MM.1S (cell line): ENCODE measurements at regions not wholly inside any gene's neighbourhood (a gene's known extent, or its start where the extent isn't known, plus 50 kb on each side); places are given as distances from the start of the nearest gene placed in this dataset.

Source experiments
- DNase-seq: peaks from one replicate; pipeline ENCODE4 v3.0.0-alpha.2; 2015
- H2AFZ ChIP-seq: fragments of 300-600 bp; sonication (generic); 2 replicates; pipeline ENCODE4 v1.6.0; 2016; ENCODE audit warnings: antibody characterized with exemption, low read length
- H3F3A ChIP-seq: fragments of 300-600 bp; sonication (generic); 2 replicates; pipeline ENCODE4 v1.6.1; 2016; ENCODE audit warnings: mild to moderate bottlenecking, antibody characterized with exemption, low read length, moderate library complexity, mixed read lengths; ENCODE audit not compliant: insufficient read depth
- H3K27ac ChIP-seq: fragments of 300-600 bp; sonication (generic); 2 replicates; pipeline ENCODE4 v1.5.1; 2016; ENCODE audit warnings: mild to moderate bottlenecking, low read length
- H3K27me3 ChIP-seq: fragments of 300-600 bp; sonication (generic); replicated peaks from 2 replicates; pipeline ENCODE4 v1.6.0; 2016; ENCODE audit warnings: low read length; ENCODE audit not compliant: insufficient read depth
- H3K36me3 ChIP-seq: fragments of 300-600 bp; sonication (generic); replicated peaks from 2 replicates; pipeline ENCODE4 v1.6.1; 2016; ENCODE audit warnings: mild to moderate bottlenecking, low read length, mixed read lengths; ENCODE audit not compliant: insufficient read depth
- H3K4me1 ChIP-seq: fragments of 300-600 bp; sonication (generic); 2 replicates; pipeline ENCODE4 v1.6.1; 2016; ENCODE audit warnings: low read length, mixed read lengths
- H3K4me2 ChIP-seq: fragments of 300-600 bp; sonication (generic); 2 replicates; pipeline ENCODE4 v1.6.0; 2016; ENCODE audit warnings: low read depth, low read length
- H3K4me3 ChIP-seq: fragments of 300-600 bp; sonication (generic); 2 replicates; pipeline ENCODE4 v1.5.1; 2016; ENCODE audit warnings: low read length, mixed read lengths
- H3K79me2 ChIP-seq: fragments of 300-600 bp; sonication (generic); 2 replicates; pipeline ENCODE4 v1.6.1; 2016; ENCODE audit warnings: mixed run types, low read length, mixed read lengths
- H3K9ac ChIP-seq: fragments of 300-600 bp; sonication (generic); 2 replicates; pipeline ENCODE4 v1.6.1; 2016; ENCODE audit warnings: low read length, mixed read lengths
- H3K9me2 ChIP-seq: fragments of 300-600 bp; sonication (generic); replicated peaks from 2 replicates; pipeline ENCODE4 v1.6.1; 2016; ENCODE audit warnings: mild to moderate bottlenecking, low read length, mixed read lengths; ENCODE audit not compliant: insufficient read depth
- H3K9me3 ChIP-seq: fragments of 300-600 bp; sonication (generic); replicated peaks from 2 replicates; pipeline ENCODE4 v1.6.1; 2016; ENCODE audit warnings: mild to moderate bottlenecking, low read length, mixed read lengths; ENCODE audit not compliant: insufficient read depth
- H4K20me1 ChIP-seq: fragments of 300-600 bp; sonication (generic); 2 replicates; pipeline ENCODE4 v1.6.1; 2016; ENCODE audit warnings: mild to moderate bottlenecking, low read length, moderate library complexity, mixed read lengths; ENCODE audit not compliant: insufficient read depth
- CTCF ChIP-seq: fragments of 300-600 bp; sonication (generic); IDR thresholded peaks from 2 replicates; pipeline ENCODE4 v1.5.1; 2016; ENCODE audit warnings: antibody characterized with exemption, low read length, mixed read lengths
- EZH2 ChIP-seq: fragments of 300-600 bp; sonication (generic); optimal IDR thresholded peaks from 2 replicates; pipeline ENCODE3; 2017; ENCODE audit warnings: low read depth, mild to moderate bottlenecking, antibody characterized with exemption, low read length, mixed read lengths
- EZH2phosphoT487 ChIP-seq: fragments of 300-600 bp; sonication (generic); IDR thresholded peaks from 2 replicates; pipeline ENCODE4 v1.6.1; 2018; ENCODE audit warnings: antibody characterized with exemption, low read length

- Histone ChIP-seq H3K4me3 (no peak overlapping the region), H3K4me2 (no peak overlapping the region), H3K79me2 (no peaks in the 10 kb centered on the region), H3K27me3 (no peaks in the 10 kb centered on the region), H3K9me3 (no peaks in the 10 kb centered on the region), H4K20me1 (no peaks in the 10 kb centered on the region), H3K9ac (no peak overlapping the region), H3K9me2 (no peaks in the 10 kb centered on the region), H3F3A (no peaks in the 10 kb centered on the region), H3K27ac (no peak overlapping the region), H2AFZ (no peak overlapping the region), H3K36me3 (no peaks in the 10 kb centered on the region), H3K4me1 (no peaks in the 10 kb centered on the region)
- no peak for DNase-seq
- TF ChIP-seq CTCF (no peak), EZH2phosphoT487 (no peak), EZH2 (no peak)
Observed at GRCh38 chr19:34856052-34856451, 70.7 kb upstream of the ZNF30 start.

GRCh38 chr19:34853369-34853768 lies 73.3 kb upstream of the ZNF30 start:
- Histone ChIP-seq H3K9ac (no peak overlapping the region), H3K4me3 (no peak overlapping the region), H3F3A (no peaks in the 10 kb centered on the region), H3K4me1 (no peaks in the 10 kb centered on the region), H3K79me2 (no peaks in the 10 kb centered on the region), H3K9me3 (no peaks in the 10 kb centered on the region), H3K27ac (no peak overlapping the region), H3K36me3 (no peaks in the 10 kb centered on the region), H4K20me1 (no peaks in the 10 kb centered on the region), H3K4me2 (no peak overlapping the region), H3K9me2 (no peaks in the 10 kb centered on the region), H3K27me3 (no peaks in the 10 kb centered on the region), H2AFZ (no peak overlapping the region)
- no peak for DNase-seq
- TF ChIP-seq EZH2 (no peak), EZH2phosphoT487 (no peak), CTCF (no peak)

GRCh38 chr19:34852669-34853068 lies 74.0 kb upstream of the ZNF30 start:
- no peak overlapping the region for H3K9ac ChIP-seq
- H3K4me2 ChIP-seq: no peak overlapping the region

More at GRCh38 chr19:34852669-34853068, 74.0 kb upstream of the ZNF30 start:
- H3K79me2 ChIP-seq: no peaks in the 10 kb centered on the region
- H3F3A ChIP-seq: no peaks in the 10 kb centered on the region
- H3K27me3 ChIP-seq: no peaks in the 10 kb centered on the region
- DNase-seq: no peak
- no peaks in the 10 kb centered on the region for H3K9me2 ChIP-seq
- H4K20me1 ChIP-seq: no peaks in the 10 kb centered on the region
- H3K4me1 ChIP-seq: no peaks in the 10 kb centered on the region
- no peaks in the 10 kb centered on the region for H3K36me3 ChIP-seq
- H2AFZ ChIP-seq: no peak overlapping the region
- H3K27ac ChIP-seq: no peak overlapping the region
- H3K9me3 ChIP-seq: no peaks in the 10 kb centered on the region
- no peak overlapping the region for H3K4me3 ChIP-seq
- TF ChIP-seq EZH2: no peak
- TF ChIP-seq CTCF: no peak
- TF ChIP-seq EZH2phosphoT487: no peak
